Panc1 (cell line): ENCODE measurements at regions not wholly inside any gene's neighbourhood (a gene's known extent, or its start where the extent isn't known, plus 50 kb on each side); places are given as distances from the start of the nearest gene placed in this dataset.

Experiments used
- ATAC-seq: fragments of 200-7000 bp; cut with Tn5 transposase; 2 replicates; pipeline ENCODE4 v1.9.1; 2020; ENCODE audit warnings: mild to moderate bottlenecking, moderate library complexity
- BruUV-seq: library from RNA; stranded (reverse); fragments of 400-500 nt; replicated peaks from 2 replicates; lab custom pipeline; 2021; lab: Mats Ljungman, UMichigan
- CTCF ChIA-PET: fragments of 300-600 bp; sonication (Branson Sonifier 250); formaldehyde crosslinking; loops from one replicate; lab custom pipeline; 2022; ENCODE audit warnings: antibody characterized with exemption; lab: Charles Lee
- POLR2A ChIA-PET: fragments of 300-600 bp; sonication (Branson Sonifier 250); formaldehyde crosslinking; loops from one replicate; lab custom pipeline; 2022; ENCODE audit warnings: antibody characterized with exemption; lab: Charles Lee
- DNase-seq: peaks from one replicate; pipeline ENCODE4 v3.0.0-alpha.2; 2010; ENCODE audit warnings: low read depth, low spot score
- H3K27ac ChIP-seq: 2 replicates; pipeline ENCODE4 v1.5.1; 2011; ENCODE audit warnings: mild to moderate bottlenecking, low read length, inconsistent platforms
- H3K27me3 ChIP-seq: fragments of 200-500 bp; sonication (Bioruptor generic); 2 replicates; pipeline ENCODE4 v1.6.0; 2014; ENCODE audit warnings: low read length, inconsistent platforms; ENCODE audit not compliant: control insufficient read depth, insufficient read depth
- H3K36me3 ChIP-seq: fragments of 200-500 bp; sonication (Bioruptor generic); 2 replicates; pipeline ENCODE4 v1.5.1; 2014; ENCODE audit warnings: inconsistent platforms, mild to moderate bottlenecking, low read length, moderate library complexity; ENCODE audit not compliant: control insufficient read depth, insufficient read depth
- H3K4me1 ChIP-seq: 2 replicates; pipeline ENCODE4 v1.5.1; 2011; ENCODE audit warnings: inconsistent platforms, mild to moderate bottlenecking, low read length, moderate library complexity; ENCODE audit not compliant: control insufficient read depth, insufficient read depth
- H3K4me3 ChIP-seq, 2 experiments: 2 replicates each; pipeline ENCODE4 v1.5.1; 2011 to 2012; ENCODE audit warnings: low read depth in 2 of 2, low read length in 2 of 2, mild to moderate bottlenecking in 2 of 2, inconsistent platforms in 1 of 2, moderate library complexity in 1 of 2
- H3K9me3 ChIP-seq: fragments of 200-500 bp; sonication (Bioruptor generic); 2 replicates; pipeline ENCODE4 v1.5.1; 2014; ENCODE audit warnings: low read depth, mild to moderate bottlenecking, inconsistent platforms, low read length, moderate library complexity; ENCODE audit not compliant: control insufficient read depth, insufficient read depth
- CTCF ChIP-seq: fragments of 450-650 bp; IDR thresholded peaks from 2 replicates; pipeline ENCODE4 v1.5.1; 2017; ENCODE audit warnings: mild to moderate bottlenecking
- POLR2AphosphoS5 ChIP-seq: IDR thresholded peaks from 2 replicates; pipeline ENCODE4 v1.6.1; 2012; ENCODE audit warnings: mild to moderate bottlenecking, low read depth, low read length, moderate library complexity
- REST ChIP-seq, 2 experiments: IDR thresholded peaks; 2 replicates each; pipeline ENCODE4 v1.6.1; 2011 to 2012; ENCODE audit warnings: low read depth in 2 of 2, control low read depth in 1 of 2, low read length in 1 of 2, mild to moderate bottlenecking in 1 of 2, moderate library complexity in 1 of 2; ENCODE audit not compliant: insufficient read depth in 1 of 2
- SIN3A ChIP-seq: IDR thresholded peaks from 2 replicates; pipeline ENCODE4 v1.6.1; 2012; ENCODE audit warnings: low read depth, mild to moderate bottlenecking, low read length, moderate library complexity, borderline replicate concordance; ENCODE audit not compliant: insufficient read depth
- TCF7L2 ChIP-seq: IDR thresholded peaks from 2 replicates; pipeline ENCODE4 v1.6.1; 2011; ENCODE audit warnings: mild to moderate bottlenecking, low read depth, low read length, inconsistent platforms
- in situ Hi-C: cut with HindIII; loops from 2 replicates; pipeline ENCODE4 v1.10.0; 2016; ENCODE audit warnings: low sequenced_read_pairs, low pct_unique_long_range_greater_than_20kb
- intact Hi-C: fragments of 100-400 bp; cut with micrococcal nuclease; formaldehyde crosslinking; loops from one replicate; pipeline ENCODE4 v1.10.0; 2022; ENCODE audit not compliant: unreplicated experiment

- ATAC-seq, result no peak
- H3K27me3 ChIP-seq, result peaks cover 17% of the 10 kb centered on the region
- POLR2A ChIA-PET, result no interaction called here
- no peaks in the 10 kb centered on the region for H3K36me3 ChIP-seq
- H3K27ac ChIP-seq, result no peak overlapping the region
- no peak overlapping the region for H3K4me3 ChIP-seq
- CTCF ChIA-PET, result interaction anchor here (0.7 kb wide), 1 partner anchor 69 kb away, joined by 4 read pairs; no protein-coding TSS in a partner anchor
- intact Hi-C loops, result no loop called here
- H3K4me1 ChIP-seq, result no peaks in the 10 kb centered on the region
- BruUV-seq, result no TSS peak
- no peak for TF ChIP-seq TCF7L2
- no peak for TF ChIP-seq SIN3A
- TF ChIP-seq CTCF, result no peak
- TF ChIP-seq REST (IDR thresholded peaks at IDR 0.05; ENCODE audit: insufficient read depth in 1 of 2, low read depth in 2 of 2, low read length in 1 of 2), result no peak
- TF ChIP-seq POLR2AphosphoS5, result no peak
- H3K9me3 ChIP-seq, result no peaks in the 10 kb centered on the region
- DNase-seq, result no peak
- in situ Hi-C loops, result no loop called here
Observed at GRCh38 chr15:88748081-88748480, 55.2 kb upstream of the ACAN start.

- no TSS peak for BruUV-seq
- no peak for DNase-seq
- in situ Hi-C loops, result no loop called here
- Histone ChIP-seq H3K4me3 (no peak overlapping the region), H3K9me3 (no peaks in the 10 kb centered on the region), H3K4me1 (no peaks in the 10 kb centered on the region; the same call in 1 of the 2 replicates), H3K27ac (no peak overlapping the region), H3K36me3 (no peaks in the 10 kb centered on the region), H3K27me3 (peaks cover 18% of the 10 kb centered on the region)
- intact Hi-C loops, result no loop called here
- TF ChIP-seq SIN3A (no peak), POLR2AphosphoS5 (no peak)
- ATAC-seq, result no peak
- CTCF ChIA-PET, result no interaction called here
- POLR2A ChIA-PET, result no interaction called here
Observed at GRCh38 chr15:88748651-88749050, 54.6 kb upstream of the ACAN start.

GRCh38 chr15:88749699-88750098 lies 53.5 kb upstream of the ACAN start:
- ChIA-PET CTCF (no interaction called here), POLR2A (no interaction called here)
- H3K36me3 ChIP-seq, result no peaks in the 10 kb centered on the region
- no peaks in the 10 kb centered on the region; the same call in 1 of the 2 replicates for H3K4me1 ChIP-seq
- no peaks in the 10 kb centered on the region for H3K9me3 ChIP-seq
- no peak overlapping the region for H3K4me3 ChIP-seq
- DNase-seq (no peak), ATAC-seq (no peak)
- H3K27ac ChIP-seq, result no peak overlapping the region
- in situ Hi-C loops (no loop called here), intact Hi-C loops (no loop called here)
- TF ChIP-seq TCF7L2 (no peak), SIN3A (no peak), POLR2AphosphoS5 (no peak), REST (IDR thresholded peaks at IDR 0.05; ENCODE audit: insufficient read depth in 1 of 2, low read depth in 2 of 2, low read length in 1 of 2) (no peak)
- peaks cover 13% of the 10 kb centered on the region for H3K27me3 ChIP-seq
- no TSS peak for BruUV-seq
